Karpas-422 (cell line): ENCODE measurements at regions not wholly inside any gene's neighbourhood (a gene's known extent, or its start where the extent isn't known, plus 50 kb on each side); places are given as distances from the start of the nearest gene placed in this dataset.

ENCODE experiments used
- DNase-seq: peaks from one replicate; pipeline ENCODE4 v3.0.0-alpha.2; 2015
- H2AFZ ChIP-seq: fragments of 200-600 bp; sonication (generic); 2 replicates; pipeline ENCODE4 v1.6.1; 2014; ENCODE audit warnings: antibody characterized with exemption, low read length, mixed read lengths
- H3K27ac ChIP-seq: fragments of 200-600 bp; sonication (generic); 2 replicates; pipeline ENCODE4 v1.5.1; 2014; ENCODE audit warnings: mild to moderate bottlenecking, low read length, moderate library complexity
- H3K27me3 ChIP-seq: fragments of 200-600 bp; sonication (generic); 2 replicates; pipeline ENCODE4 v1.6.1; 2014; ENCODE audit warnings: low read length, mixed read lengths
- H3K36me3 ChIP-seq: fragments of 200-600 bp; sonication (generic); 2 replicates; pipeline ENCODE4 v1.6.1; 2014; ENCODE audit warnings: low read length, mixed read lengths; ENCODE audit not compliant: insufficient read depth
- H3K4me1 ChIP-seq: fragments of 200-600 bp; sonication (generic); 2 replicates; pipeline ENCODE4 v1.6.1; 2014; ENCODE audit warnings: mild to moderate bottlenecking, low read length, mixed read lengths
- H3K4me2 ChIP-seq: fragments of 200-600 bp; sonication (generic); 2 replicates; pipeline ENCODE4 v1.6.1; 2014; ENCODE audit warnings: low read length, low read depth, mild to moderate bottlenecking; ENCODE audit not compliant: poor library complexity, severe bottlenecking
- H3K4me3 ChIP-seq: fragments of 200-600 bp; sonication (generic); 2 replicates; pipeline ENCODE4 v1.5.1; 2014; ENCODE audit warnings: mild to moderate bottlenecking, antibody characterized with exemption, low read length, mixed read lengths
- H3K79me2 ChIP-seq: fragments of 200-600 bp; sonication (generic); 2 replicates; pipeline ENCODE4 v1.6.1; 2014; ENCODE audit warnings: mild to moderate bottlenecking, low read length, mixed read lengths
- H3K9ac ChIP-seq: fragments of 200-600 bp; sonication (generic); 2 replicates; pipeline ENCODE4 v1.6.0; 2014; ENCODE audit warnings: low read length
- H3K9me2 ChIP-seq: fragments of 200-600 bp; sonication (generic), shearing (Covaris generic); replicated peaks from 2 replicates; pipeline ENCODE4 v1.6.0; 2014; ENCODE audit warnings: mild to moderate bottlenecking, low read length, moderate library complexity; ENCODE audit not compliant: insufficient read depth
- H3K9me3 ChIP-seq: fragments of 300-700, 200-600 bp; sonication (generic); 2 replicates; pipeline ENCODE4 v1.6.1; 2014; ENCODE audit warnings: low read length, mixed read lengths
- H4K20me1 ChIP-seq: fragments of 200-600 bp; sonication (generic); 2 replicates; pipeline ENCODE4 v1.6.1; 2014; ENCODE audit warnings: mild to moderate bottlenecking, antibody characterized with exemption, low read length, low read depth; ENCODE audit not compliant: insufficient read depth

DNA sequence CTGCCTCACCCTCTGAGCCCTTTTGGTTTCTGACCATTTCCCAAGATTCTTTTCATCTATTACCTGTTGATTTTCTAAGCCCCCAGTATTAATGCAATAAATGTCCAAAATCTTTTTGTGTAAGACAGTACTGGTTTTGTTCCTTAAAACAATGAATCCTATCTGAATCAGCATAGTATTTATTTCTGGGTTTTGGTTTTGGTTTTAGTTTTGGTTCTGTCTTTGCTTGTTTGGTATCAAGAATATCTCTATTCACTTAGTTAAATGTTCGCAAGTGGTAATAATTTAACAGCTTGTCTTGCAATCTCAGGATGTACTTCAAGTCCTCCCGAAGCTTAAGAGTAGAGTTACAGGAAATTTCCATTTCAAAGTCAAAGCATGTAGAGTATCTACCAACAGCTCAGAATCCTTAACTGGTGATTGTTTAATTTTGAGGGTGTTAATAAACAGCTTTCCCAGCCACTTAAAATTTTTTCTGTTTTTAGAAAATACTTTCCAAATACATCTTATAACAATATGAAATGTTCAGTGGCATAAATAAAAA is 67.7 kb upstream of the NEDD4L start:
- no peak for DNase-seq
- Histone ChIP-seq H2AFZ (peak overlapping the region; percentile 38), H3K79me2 (no peaks in the 10 kb centered on the region), H4K20me1 (no peaks in the 10 kb centered on the region), H3K36me3 (no peaks in the 10 kb centered on the region), H3K4me1 (peaks cover 21% of the 10 kb centered on the region), H3K9ac (no peak overlapping the region), H3K9me3 (no peaks in the 10 kb centered on the region), H3K27ac (no peak overlapping the region), H3K9me2 (no peaks in the 10 kb centered on the region), H3K4me3 (no peak overlapping the region), H3K4me2 (peak overlapping the region; percentile 21), H3K27me3 (no peaks in the 10 kb centered on the region)

DNA sequence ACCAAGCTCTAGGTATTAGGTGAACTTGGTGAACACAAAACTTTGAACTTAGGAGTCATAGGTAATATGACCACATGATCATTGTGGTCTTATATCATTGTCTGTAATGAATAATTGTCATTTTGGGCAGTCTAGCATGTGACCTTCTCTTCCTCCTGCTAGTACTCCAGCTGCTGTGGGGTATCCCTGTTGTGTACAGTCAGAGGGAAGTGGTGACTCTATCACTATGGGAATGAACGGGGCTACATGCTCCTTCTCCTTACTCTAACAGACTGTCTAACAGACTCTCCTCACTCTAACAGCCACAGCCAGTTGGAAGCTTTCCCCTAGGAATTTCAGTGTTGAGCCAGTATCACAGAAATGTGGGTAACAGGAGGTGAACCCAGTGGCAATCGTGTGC is 68.2 kb upstream of the NEDD4L start:
- H3K9me3 ChIP-seq: no peaks in the 10 kb centered on the region
- no peaks in the 10 kb centered on the region for H3K36me3 ChIP-seq
- DNase-seq: no peak
- H2AFZ ChIP-seq: peak overlapping the region; percentile 38
- H3K27ac ChIP-seq: no peak overlapping the region
- H3K4me1 ChIP-seq: peaks cover 18% of the 10 kb centered on the region
- no peaks in the 10 kb centered on the region for H3K9me2 ChIP-seq
- H3K79me2 ChIP-seq: no peaks in the 10 kb centered on the region
- H3K27me3 ChIP-seq: no peaks in the 10 kb centered on the region
- peak overlapping the region; percentile 21 for H3K4me2 ChIP-seq
- no peaks in the 10 kb centered on the region for H4K20me1 ChIP-seq
- no peak overlapping the region for H3K9ac ChIP-seq
- H3K4me3 ChIP-seq: no peak overlapping the region

DNA sequence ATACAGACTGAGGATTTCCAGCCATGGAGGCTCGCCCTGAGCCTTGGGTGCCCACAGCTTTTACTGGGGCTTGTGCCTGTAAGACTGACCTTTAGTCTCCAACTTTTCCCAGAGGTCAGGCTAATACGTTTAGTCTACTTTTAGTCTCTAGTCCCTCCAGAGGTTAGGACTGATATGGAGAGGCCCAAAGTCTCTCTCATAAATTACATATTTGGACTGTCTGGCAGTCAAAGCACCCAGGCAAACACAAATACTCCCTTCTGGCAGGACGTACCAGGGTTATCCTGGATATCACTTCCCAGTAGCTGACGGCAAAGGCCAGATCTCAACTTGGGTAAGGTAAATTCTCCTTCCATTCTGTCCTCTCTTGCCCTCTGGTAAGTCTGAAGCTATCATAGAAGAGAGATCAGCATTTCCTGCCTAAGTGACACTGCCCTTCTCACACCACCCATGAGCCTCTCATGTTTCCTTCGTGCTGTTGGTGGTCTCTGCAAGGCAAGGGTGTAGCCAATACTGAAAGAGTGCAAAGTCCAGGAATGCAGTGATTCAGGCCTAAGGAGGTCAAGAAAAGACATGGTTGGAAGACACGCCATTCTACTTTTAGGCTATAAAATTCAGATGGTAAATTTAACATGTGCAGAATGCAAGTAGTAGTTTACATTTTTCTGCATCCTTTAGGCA is 69.3 kb upstream of the NEDD4L start:
- no peaks in the 10 kb centered on the region for H3K36me3 ChIP-seq
- no peak for DNase-seq
- H3K27me3 ChIP-seq: no peaks in the 10 kb centered on the region
- H4K20me1 ChIP-seq: no peaks in the 10 kb centered on the region
- H3K9me2 ChIP-seq: no peaks in the 10 kb centered on the region
- H3K4me2 ChIP-seq: no peak overlapping the region
- H3K4me3 ChIP-seq: no peak overlapping the region
- H3K79me2 ChIP-seq: no peaks in the 10 kb centered on the region
- no peak overlapping the region for H2AFZ ChIP-seq
- H3K4me1 ChIP-seq: peaks cover 19% of the 10 kb centered on the region
- no peak overlapping the region for H3K9ac ChIP-seq
- H3K27ac ChIP-seq: no peak overlapping the region
- H3K9me3 ChIP-seq: no peaks in the 10 kb centered on the region

DNA sequence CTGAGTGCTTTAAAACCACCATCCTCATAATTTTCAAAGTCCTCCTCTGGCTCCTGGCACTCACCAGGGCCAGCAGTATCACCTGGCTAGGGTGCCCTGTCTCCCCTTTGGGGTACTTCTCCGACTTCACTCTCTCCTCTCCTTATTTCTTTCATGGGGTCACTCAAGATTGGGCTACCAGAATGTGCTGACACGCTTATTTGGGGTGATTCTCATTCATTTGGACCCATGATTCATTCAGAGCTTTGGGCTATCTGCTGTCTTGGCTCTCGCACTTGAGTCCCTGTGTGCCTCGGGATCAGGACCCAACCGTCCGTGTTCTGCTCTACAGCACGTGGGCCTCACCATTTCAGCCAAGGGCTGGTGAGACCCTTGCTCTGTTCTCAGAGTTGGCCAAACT is 70.1 kb upstream of the NEDD4L start:
- H2AFZ ChIP-seq: no peak overlapping the region
- no peaks in the 10 kb centered on the region for H3K79me2 ChIP-seq
- H3K27ac ChIP-seq: no peak overlapping the region
- no peaks in the 10 kb centered on the region for H3K9me3 ChIP-seq
- H3K36me3 ChIP-seq: no peaks in the 10 kb centered on the region
- no peak overlapping the region for H3K9ac ChIP-seq
- no peak for DNase-seq
- peaks cover 19% of the 10 kb centered on the region for H3K4me1 ChIP-seq
- H3K4me2 ChIP-seq: no peak overlapping the region
- H3K4me3 ChIP-seq: no peak overlapping the region
- no peaks in the 10 kb centered on the region for H3K9me2 ChIP-seq
- H4K20me1 ChIP-seq: no peaks in the 10 kb centered on the region
- H3K27me3 ChIP-seq: no peaks in the 10 kb centered on the region

DNA sequence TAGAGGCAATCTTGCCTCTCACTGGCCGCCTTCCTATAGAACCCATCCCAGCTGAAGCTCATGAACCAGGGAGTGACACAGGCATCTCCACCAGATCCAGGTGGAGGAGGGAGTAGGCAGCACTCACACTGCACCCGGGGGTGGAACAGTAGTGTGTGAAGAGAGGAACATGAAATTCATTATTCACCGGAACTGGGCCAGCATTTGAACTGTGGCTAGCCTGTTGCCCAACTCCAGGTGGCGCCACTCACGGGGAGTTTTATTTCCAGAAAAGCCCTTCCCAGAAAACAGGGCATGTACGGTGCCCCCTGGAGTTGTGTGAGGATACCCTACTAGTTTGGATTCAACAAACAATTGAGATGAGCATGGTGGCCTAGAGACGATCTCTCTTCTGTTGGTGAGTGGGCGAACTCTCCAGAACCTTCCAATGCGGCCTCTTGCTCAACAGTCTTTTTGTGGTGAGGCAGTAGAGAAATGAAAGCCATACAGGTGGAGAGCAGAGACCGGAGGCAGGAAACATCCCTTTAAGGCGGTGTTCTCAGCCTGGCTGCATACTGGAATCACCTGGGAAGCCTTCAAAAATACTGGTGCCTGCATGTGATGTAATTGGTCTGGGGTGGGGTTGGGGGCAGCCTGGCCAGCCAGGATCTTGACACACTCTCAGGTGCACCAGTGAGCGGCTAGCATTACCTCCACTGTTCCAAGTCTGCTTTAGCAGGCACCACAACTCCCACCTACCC is 73.5 kb upstream of the NEDD4L start:
- Histone ChIP-seq H3K27ac (no peak overlapping the region), H3K79me2 (no peaks in the 10 kb centered on the region), H3K9ac (no peak overlapping the region), H2AFZ (no peak overlapping the region), H3K27me3 (no peaks in the 10 kb centered on the region), H3K4me2 (no peak overlapping the region), H3K9me2 (no peaks in the 10 kb centered on the region), H3K36me3 (no peaks in the 10 kb centered on the region), H3K9me3 (no peaks in the 10 kb centered on the region), H3K4me1 (peaks cover 11% of the 10 kb centered on the region), H4K20me1 (no peaks in the 10 kb centered on the region), H3K4me3 (no peak overlapping the region)
- DNase-seq: peak; percentile 58

DNA sequence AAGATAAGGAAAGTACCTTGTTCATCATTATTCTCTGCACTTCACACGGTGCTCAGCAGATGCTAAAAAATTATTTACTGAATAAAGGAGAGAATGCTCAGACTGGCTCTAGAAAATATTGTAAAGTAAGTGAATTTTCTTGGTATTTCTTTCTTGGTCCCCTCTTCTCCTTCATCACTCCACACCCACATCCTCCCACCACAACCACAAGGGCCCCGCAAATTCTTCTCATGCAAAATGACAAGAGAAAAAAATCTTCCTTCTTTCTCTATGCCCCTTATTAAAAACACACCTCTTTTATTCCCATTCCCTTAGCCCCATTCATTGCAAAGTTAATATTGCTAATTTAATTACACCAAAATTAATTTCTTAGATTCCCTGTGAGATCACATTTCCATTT is 74.2 kb upstream of the NEDD4L start:
- H3K27me3 ChIP-seq: no peaks in the 10 kb centered on the region
- peaks cover 18% of the 10 kb centered on the region for H3K4me1 ChIP-seq
- no peak overlapping the region for H3K27ac ChIP-seq
- no peaks in the 10 kb centered on the region for H3K9me2 ChIP-seq
- H3K36me3 ChIP-seq: no peaks in the 10 kb centered on the region
- H3K4me2 ChIP-seq: no peak overlapping the region
- no peaks in the 10 kb centered on the region for H4K20me1 ChIP-seq
- no peaks in the 10 kb centered on the region for H3K79me2 ChIP-seq
- H3K9ac ChIP-seq: no peak overlapping the region
- no peak overlapping the region for H2AFZ ChIP-seq
- H3K4me3 ChIP-seq: no peak overlapping the region
- DNase-seq: no peak
- H3K9me3 ChIP-seq: no peaks in the 10 kb centered on the region

DNA sequence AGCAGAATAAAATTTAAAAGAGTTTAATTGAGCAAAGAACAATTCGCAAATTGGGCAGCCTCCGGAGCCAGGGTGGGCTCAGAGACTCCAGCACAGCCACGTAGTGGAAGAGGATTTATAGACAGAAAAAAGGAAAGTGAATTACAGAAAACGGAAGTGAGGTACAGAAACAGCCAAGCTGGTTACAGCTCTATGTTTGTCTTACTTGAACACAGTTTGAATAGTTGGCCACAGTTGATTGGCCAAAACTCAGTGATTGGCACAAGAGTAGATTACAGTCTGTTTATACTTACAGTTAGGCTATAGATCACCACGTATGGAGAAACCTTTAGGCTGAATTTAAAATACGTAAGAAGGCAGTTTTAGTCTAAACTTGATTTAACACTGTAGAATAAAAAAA is 78.8 kb upstream of the NEDD4L start:
- no peaks in the 10 kb centered on the region for H3K36me3 ChIP-seq
- H3K27ac ChIP-seq: no peak overlapping the region
- no peaks in the 10 kb centered on the region for H4K20me1 ChIP-seq
- DNase-seq: peak; percentile 74
- H3K79me2 ChIP-seq: no peaks in the 10 kb centered on the region
- H3K9me3 ChIP-seq: no peaks in the 10 kb centered on the region
- H2AFZ ChIP-seq: peak overlapping the region; percentile 94
- peak overlapping the region; percentile 72 for H3K4me2 ChIP-seq
- H3K27me3 ChIP-seq: no peaks in the 10 kb centered on the region
- H3K9me2 ChIP-seq: no peaks in the 10 kb centered on the region
- H3K9ac ChIP-seq: peak overlapping the region; percentile 42
- peak overlapping the region; percentile 44 for H3K4me3 ChIP-seq
- H3K4me1 ChIP-seq: peaks cover 18% of the 10 kb centered on the region

DNA sequence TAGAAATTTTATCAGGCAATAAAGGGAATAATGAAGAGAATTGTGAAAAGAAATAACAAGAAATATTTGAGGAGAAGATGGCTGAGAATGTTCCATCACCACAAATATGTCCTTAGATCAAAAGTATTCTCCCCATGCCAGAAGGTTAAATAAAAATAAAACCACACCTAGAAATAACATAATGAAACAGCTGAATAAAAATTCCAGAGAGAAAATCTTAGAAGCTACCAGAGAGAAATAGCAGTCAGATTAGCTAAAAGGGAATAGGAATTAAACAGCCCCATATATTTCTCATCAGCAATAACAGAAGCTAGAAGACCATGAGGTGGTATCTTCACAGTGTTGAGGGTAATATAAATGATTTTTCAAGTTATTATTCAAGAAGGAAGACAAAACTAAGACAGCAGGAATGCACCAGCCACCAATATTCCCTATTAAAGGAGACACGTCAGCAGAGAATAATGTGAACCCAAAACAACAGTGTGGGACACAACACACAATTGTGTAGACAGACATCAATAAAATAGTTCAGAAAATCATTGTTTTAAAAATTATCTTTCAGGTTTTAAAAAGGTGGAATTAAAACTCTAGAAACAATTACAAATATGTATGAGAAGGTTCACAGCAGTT is 82.0 kb upstream of the NEDD4L start:
- no peak for DNase-seq

More for the DNA sequence above, 82.0 kb upstream of the NEDD4L start:
- no peaks in the 10 kb centered on the region for H3K9me3 ChIP-seq
- no peaks in the 10 kb centered on the region for H3K27me3 ChIP-seq
- no peak overlapping the region for H3K9ac ChIP-seq
- no peaks in the 10 kb centered on the region for H3K9me2 ChIP-seq
- H3K4me2 ChIP-seq: no peak overlapping the region
- H2AFZ ChIP-seq: no peak overlapping the region
- no peaks in the 10 kb centered on the region for H3K79me2 ChIP-seq
- H3K4me1 ChIP-seq: peaks cover 16% of the 10 kb centered on the region
- H3K36me3 ChIP-seq: no peaks in the 10 kb centered on the region
- H3K4me3 ChIP-seq: no peak overlapping the region
- no peak overlapping the region for H3K27ac ChIP-seq
- no peaks in the 10 kb centered on the region for H4K20me1 ChIP-seq
